ENCODE measurements at regions not wholly inside any gene's neighbourhood (a gene's known extent, or its start where the extent isn't known, plus 50 kb on each side); places are given as distances from the start of the nearest gene placed in this dataset.

DNA sequence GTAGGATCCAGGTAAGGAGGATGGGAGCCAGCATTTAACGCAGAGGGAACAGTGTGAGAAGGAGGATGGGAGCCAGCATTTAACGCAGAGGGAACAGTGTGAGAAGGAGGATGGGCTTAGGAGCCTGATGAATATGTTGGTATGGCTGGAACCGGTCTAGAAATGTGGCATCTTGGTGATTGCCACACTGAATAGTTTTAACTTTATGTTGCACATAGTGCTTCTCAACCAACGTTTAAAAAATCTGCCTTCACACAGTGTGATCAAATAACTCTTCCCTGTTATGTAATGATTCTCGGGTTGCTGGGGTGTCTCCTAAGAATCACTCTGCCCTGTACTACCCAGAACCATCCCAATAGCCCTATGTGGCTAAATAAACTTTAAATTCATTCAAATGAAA is 146.9 kb upstream of the DUSP10 start:
- no peak overlapping the region for H2AFZ ChIP-seq (ENCODE audit: low read length)
- DNase-seq (ENCODE audit: insufficient read length, low spot score, missing footprints): no peak
- H3K27ac ChIP-seq (ENCODE audit: low read depth, low read length): no peak overlapping the region
- H4K20me1 ChIP-seq (ENCODE audit: insufficient read depth, low read length): no peaks in the 10 kb centered on the region
- no peak overlapping the region for H3K4me3 ChIP-seq (ENCODE audit: insufficient read depth, low read length)
- no peaks in the 10 kb centered on the region for H3K27me3 ChIP-seq (ENCODE audit: insufficient read depth, low read length)
- H3K4me1 ChIP-seq (ENCODE audit: insufficient read depth, low read length): peaks cover 31% of the 10 kb centered on the region
- no peaks in the 10 kb centered on the region for H3K36me3 ChIP-seq (ENCODE audit: insufficient read depth, low read length)
- no peaks in the 10 kb centered on the region for H3K9me3 ChIP-seq (ENCODE audit: low read depth, low read length)
- no peaks in the 10 kb centered on the region for H3K79me2 ChIP-seq (ENCODE audit: insufficient read depth, low read length)
- TF ChIP-seq, protein P1, sequence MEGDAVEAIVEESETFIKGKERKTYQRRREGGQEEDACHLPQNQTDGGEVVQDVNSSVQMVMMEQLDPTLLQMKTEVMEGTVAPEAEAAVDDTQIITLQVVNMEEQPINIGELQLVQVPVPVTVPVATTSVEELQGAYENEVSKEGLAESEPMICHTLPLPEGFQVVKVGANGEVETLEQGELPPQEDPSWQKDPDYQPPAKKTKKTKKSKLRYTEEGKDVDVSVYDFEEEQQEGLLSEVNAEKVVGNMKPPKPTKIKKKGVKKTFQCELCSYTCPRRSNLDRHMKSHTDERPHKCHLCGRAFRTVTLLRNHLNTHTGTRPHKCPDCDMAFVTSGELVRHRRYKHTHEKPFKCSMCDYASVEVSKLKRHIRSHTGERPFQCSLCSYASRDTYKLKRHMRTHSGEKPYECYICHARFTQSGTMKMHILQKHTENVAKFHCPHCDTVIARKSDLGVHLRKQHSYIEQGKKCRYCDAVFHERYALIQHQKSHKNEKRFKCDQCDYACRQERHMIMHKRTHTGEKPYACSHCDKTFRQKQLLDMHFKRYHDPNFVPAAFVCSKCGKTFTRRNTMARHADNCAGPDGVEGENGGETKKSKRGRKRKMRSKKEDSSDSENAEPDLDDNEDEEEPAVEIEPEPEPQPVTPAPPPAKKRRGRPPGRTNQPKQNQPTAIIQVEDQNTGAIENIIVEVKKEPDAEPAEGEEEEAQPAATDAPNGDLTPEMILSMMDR (IDR thresholded peaks at IDR 0.05; ENCODE audit: extremely low read depth, low read depth, low read length): no peak
- H3K4me2 ChIP-seq (ENCODE audit: insufficient read depth, low read length): no peak overlapping the region

GRCh38 chr1:221888218-221888617 is 146.3 kb upstream of the DUSP10 start:
- no peak for DNase-seq (ENCODE audit: insufficient read length, low spot score, missing footprints)
- Histone ChIP-seq H3K27ac (ENCODE audit: low read depth, low read length) (no peak overlapping the region), H3K36me3 (ENCODE audit: insufficient read depth, low read length) (no peaks in the 10 kb centered on the region), H3K4me3 (ENCODE audit: insufficient read depth, low read length) (no peak overlapping the region), H2AFZ (ENCODE audit: low read length) (no peak overlapping the region), H3K4me2 (ENCODE audit: insufficient read depth, low read length) (no peak overlapping the region), H3K79me2 (ENCODE audit: insufficient read depth, low read length) (no peaks in the 10 kb centered on the region), H3K27me3 (ENCODE audit: insufficient read depth, low read length) (no peaks in the 10 kb centered on the region), H4K20me1 (ENCODE audit: insufficient read depth, low read length) (no peaks in the 10 kb centered on the region), H3K4me1 (ENCODE audit: insufficient read depth, low read length) (peaks cover 31% of the 10 kb centered on the region), H3K9me3 (ENCODE audit: low read depth, low read length) (no peaks in the 10 kb centered on the region)
- TF ChIP-seq, protein P1 (IDR thresholded peaks at IDR 0.05; ENCODE audit: extremely low read depth, low read depth, low read length): no peak

- peaks cover 31% of the 10 kb centered on the region for H3K4me1 ChIP-seq (ENCODE audit: insufficient read depth, low read length)
- no peaks in the 10 kb centered on the region for H3K79me2 ChIP-seq (ENCODE audit: insufficient read depth, low read length)
- DNase-seq (ENCODE audit: insufficient read length, low spot score, missing footprints): no peak
- no peak overlapping the region for H3K4me2 ChIP-seq (ENCODE audit: insufficient read depth, low read length)
- no peaks in the 10 kb centered on the region for H3K36me3 ChIP-seq (ENCODE audit: insufficient read depth, low read length)
- no peak overlapping the region for H3K27ac ChIP-seq (ENCODE audit: low read depth, low read length)
- H2AFZ ChIP-seq (ENCODE audit: low read length): no peak overlapping the region
- no peaks in the 10 kb centered on the region for H4K20me1 ChIP-seq (ENCODE audit: insufficient read depth, low read length)
- no peaks in the 10 kb centered on the region for H3K9me3 ChIP-seq (ENCODE audit: low read depth, low read length)
- H3K27me3 ChIP-seq (ENCODE audit: insufficient read depth, low read length): no peaks in the 10 kb centered on the region
- no peak overlapping the region for H3K4me3 ChIP-seq (ENCODE audit: insufficient read depth, low read length)
- TF ChIP-seq, protein P1 (IDR thresholded peaks at IDR 0.05; ENCODE audit: extremely low read depth, low read depth, low read length): no peak
Observed at GRCh38 chr1:221887758-221888157, 145.9 kb upstream of the DUSP10 start.

- no peaks in the 10 kb centered on the region for H4K20me1 ChIP-seq (ENCODE audit: insufficient read depth, low read length)
- H2AFZ ChIP-seq (ENCODE audit: low read length): no peak overlapping the region
- peak overlapping the region; percentile 73 for H3K4me2 ChIP-seq (ENCODE audit: insufficient read depth, low read length)
- no peak overlapping the region for H3K4me3 ChIP-seq (ENCODE audit: insufficient read depth, low read length)
- TF ChIP-seq, protein P1 (IDR thresholded peaks at IDR 0.05; ENCODE audit: extremely low read depth, low read depth, low read length): no peak
- no peak for DNase-seq (ENCODE audit: insufficient read length, low spot score, missing footprints)
- H3K4me1 ChIP-seq (ENCODE audit: insufficient read depth, low read length): peaks cover 30% of the 10 kb centered on the region
- H3K36me3 ChIP-seq (ENCODE audit: insufficient read depth, low read length): no peaks in the 10 kb centered on the region
- H3K79me2 ChIP-seq (ENCODE audit: insufficient read depth, low read length): no peaks in the 10 kb centered on the region
- H3K27ac ChIP-seq (ENCODE audit: low read depth, low read length): no peak overlapping the region
- H3K27me3 ChIP-seq (ENCODE audit: insufficient read depth, low read length): no peaks in the 10 kb centered on the region
- no peaks in the 10 kb centered on the region for H3K9me3 ChIP-seq (ENCODE audit: low read depth, low read length)
Observed at GRCh38 chr1:221887415-221887746, 145.5 kb upstream of the DUSP10 start.
